Immature natural killer cell (primary cell): ENCODE measurements at regions not wholly inside any gene's neighbourhood (a gene's known extent, or its start where the extent isn't known, plus 50 kb on each side); places are given as distances from the start of the nearest gene placed in this dataset.

Experiments
- DNase-seq, 3 donors: peaks; one replicate each; pipeline ENCODE4 v3.0.0; 2022; ENCODE audit warnings: mixed read lengths in 1 of 3
- H3K27ac Mint-ChIP-seq, 6 donors: one replicate each; pipeline ENCODE4 v1.8.0; 2020; ENCODE audit warnings: mixed read lengths in 6 of 6, mild to moderate bottlenecking in 5 of 6, inconsistent platforms in 4 of 6, moderate library complexity in 3 of 6
- H3K27me3 Mint-ChIP-seq, 3 donors: one replicate each; pipeline ENCODE4 v1.8.0; 2020 to 2021; ENCODE audit warnings: low read depth in 3 of 3, mild to moderate bottlenecking in 3 of 3, mixed read lengths in 3 of 3, moderate library complexity in 3 of 3, inconsistent platforms in 1 of 3
- H3K36me3 Mint-ChIP-seq, 3 donors: one replicate each; pipeline ENCODE4 v1.8.0; 2020; ENCODE audit warnings: mixed read lengths in 3 of 3, inconsistent platforms in 2 of 3, mild to moderate bottlenecking in 2 of 3
- H3K4me1 Mint-ChIP-seq, 2 donors: one replicate each; pipeline ENCODE4 v1.8.0; 2020; ENCODE audit warnings: inconsistent platforms in 2 of 2, mild to moderate bottlenecking in 2 of 2, mixed read lengths in 2 of 2, moderate library complexity in 1 of 2
- H3K4me3 Mint-ChIP-seq, 5 donors: one replicate each; pipeline ENCODE4 v1.8.0; 2020; ENCODE audit warnings: mild to moderate bottlenecking in 5 of 5, mixed read lengths in 5 of 5, inconsistent platforms in 3 of 5, moderate library complexity in 3 of 5
- H3K9me3 Mint-ChIP-seq, 6 donors: one replicate each; pipeline ENCODE4 v1.8.0; 2020; ENCODE audit warnings: mild to moderate bottlenecking in 6 of 6, mixed read lengths in 6 of 6, inconsistent platforms in 4 of 6, moderate library complexity in 3 of 6

GRCh38 chr5:2185646-2186471 is 303.1 kb upstream of the IRX4 start:
- no peaks in the 10 kb centered on the region for H3K36me3 Mint-ChIP-seq
- H3K4me3 Mint-ChIP-seq: no peak overlapping the region
- no peak for DNase-seq
- no peak overlapping the region for H3K27ac Mint-ChIP-seq
- no peaks in the 10 kb centered on the region for H3K4me1 Mint-ChIP-seq
- H3K9me3 Mint-ChIP-seq: no peaks in the 10 kb centered on the region
- peaks cover 0 to 4% (median 2%) of the 10 kb centered on the region in 3 donors for H3K27me3 Mint-ChIP-seq

- Mint-ChIP-seq H3K9me3 (no peaks in the 10 kb centered on the region), H3K36me3 (no peaks in the 10 kb centered on the region), H3K4me1 (no peaks in the 10 kb centered on the region), H3K4me3 (no peak overlapping the region), H3K27me3 (peaks cover 0 to 4% (median 2%) of the 10 kb centered on the region in 3 donors), H3K27ac (no peak overlapping the region)
- no peak for DNase-seq
Observed at GRCh38 chr5:2184563-2185540, 302.1 kb upstream of the IRX4 start.

GRCh38 chr5:2184026-2184366 is 301.3 kb upstream of the IRX4 start:
- H3K27ac Mint-ChIP-seq: no peak overlapping the region
- H3K36me3 Mint-ChIP-seq: no peaks in the 10 kb centered on the region
- no peaks in the 10 kb centered on the region for H3K4me1 Mint-ChIP-seq
- H3K27me3 Mint-ChIP-seq: peaks cover under 1 to 4% (median 2%) of the 10 kb centered on the region in 3 donors
- no peak for DNase-seq
- H3K9me3 Mint-ChIP-seq: no peaks in the 10 kb centered on the region
- H3K4me3 Mint-ChIP-seq: no peak overlapping the region

GRCh38 chr5:2183154-2184025 is 300.7 kb upstream of the IRX4 start:
- Mint-ChIP-seq H3K36me3 (no peaks in the 10 kb centered on the region), H3K4me1 (no peaks in the 10 kb centered on the region), H3K27ac (no peak overlapping the region), H3K27me3 (peaks cover 1 to 3% (median 2%) of the 10 kb centered on the region in 3 donors), H3K9me3 (no peaks in the 10 kb centered on the region), H3K4me3 (no peak overlapping the region)
- DNase-seq: no peak

GRCh38 chr5:2182020-2182419 is 299.3 kb upstream of the IRX4 start:
- Mint-ChIP-seq H3K36me3 (no peaks in the 10 kb centered on the region), H3K4me3 (no peak overlapping the region), H3K27me3 (peaks cover 2 to 4% (median 2%) of the 10 kb centered on the region in 3 donors), H3K4me1 (no peaks in the 10 kb centered on the region), H3K9me3 (no peaks in the 10 kb centered on the region), H3K27ac (no peak overlapping the region)
- DNase-seq: no peak

- Mint-ChIP-seq H3K27ac (no peak overlapping the region), H3K36me3 (no peaks in the 10 kb centered on the region), H3K4me3 (no peak overlapping the region), H3K27me3 (peaks cover 2 to 4% (median 2%) of the 10 kb centered on the region in 3 donors), H3K9me3 (no peaks in the 10 kb centered on the region), H3K4me1 (no peaks in the 10 kb centered on the region)
- no peak for DNase-seq
Observed at GRCh38 chr5:2181557-2181956, 298.8 kb upstream of the IRX4 start.

GRCh38 chr5:2181149-2181548 is 298.4 kb upstream of the IRX4 start:
- no peak overlapping the region for H3K27ac Mint-ChIP-seq
- no peaks in the 10 kb centered on the region for H3K4me1 Mint-ChIP-seq
- H3K36me3 Mint-ChIP-seq: no peaks in the 10 kb centered on the region
- no peak overlapping the region for H3K4me3 Mint-ChIP-seq
- DNase-seq: no peak
- H3K9me3 Mint-ChIP-seq: no peaks in the 10 kb centered on the region
- peaks cover 2 to 4% (median 2%) of the 10 kb centered on the region in 3 donors for H3K27me3 Mint-ChIP-seq

GRCh38 chr5:2180456-2180855 is 297.7 kb upstream of the IRX4 start:
- Mint-ChIP-seq H3K4me1 (no peaks in the 10 kb centered on the region), H3K36me3 (no peaks in the 10 kb centered on the region), H3K27ac (no peak overlapping the region), H3K27me3 (peaks cover 2 to 5% (median 2%) of the 10 kb centered on the region in 3 donors), H3K4me3 (no peak overlapping the region), H3K9me3 (no peaks in the 10 kb centered on the region)
- DNase-seq: no peak

- no peak overlapping the region for H3K4me3 Mint-ChIP-seq
- no peaks in the 10 kb centered on the region for H3K36me3 Mint-ChIP-seq
- no peaks in the 10 kb centered on the region for H3K9me3 Mint-ChIP-seq
- peaks cover 2 to 6% (median 2%) of the 10 kb centered on the region in 3 donors for H3K27me3 Mint-ChIP-seq
- DNase-seq: no peak
- no peaks in the 10 kb centered on the region for H3K4me1 Mint-ChIP-seq
- H3K27ac Mint-ChIP-seq: no peak overlapping the region
Observed at GRCh38 chr5:2179861-2180260, 297.1 kb upstream of the IRX4 start.

- no peak overlapping the region for H3K4me3 Mint-ChIP-seq
- peaks cover 2 to 6% (median 2%) of the 10 kb centered on the region in 3 donors for H3K27me3 Mint-ChIP-seq
- H3K27ac Mint-ChIP-seq: no peak overlapping the region
- no peaks in the 10 kb centered on the region for H3K4me1 Mint-ChIP-seq
- no peak for DNase-seq
- no peaks in the 10 kb centered on the region for H3K9me3 Mint-ChIP-seq
- H3K36me3 Mint-ChIP-seq: no peaks in the 10 kb centered on the region
Observed at GRCh38 chr5:2178528-2178927, 295.8 kb upstream of the IRX4 start.

GRCh38 chr5:2178071-2178477 is 295.3 kb upstream of the IRX4 start:
- H3K4me1 Mint-ChIP-seq: no peaks in the 10 kb centered on the region
- DNase-seq: no peak
- peaks cover 0 to 6% (median 2%) of the 10 kb centered on the region in 3 donors for H3K27me3 Mint-ChIP-seq
- no peak overlapping the region for H3K4me3 Mint-ChIP-seq
- no peak overlapping the region for H3K27ac Mint-ChIP-seq
- no peaks in the 10 kb centered on the region for H3K9me3 Mint-ChIP-seq
- no peaks in the 10 kb centered on the region for H3K36me3 Mint-ChIP-seq

- H3K4me3 Mint-ChIP-seq: no peak overlapping the region
- no peaks in the 10 kb centered on the region for H3K4me1 Mint-ChIP-seq
- no peaks in the 10 kb centered on the region for H3K36me3 Mint-ChIP-seq
- DNase-seq: no peak
- H3K9me3 Mint-ChIP-seq: no peaks in the 10 kb centered on the region
- H3K27me3 Mint-ChIP-seq: peaks cover 0 to 6% (median 1%) of the 10 kb centered on the region in 3 donors
- no peak overlapping the region for H3K27ac Mint-ChIP-seq
Observed at GRCh38 chr5:2177244-2177643, 294.5 kb upstream of the IRX4 start.

- Mint-ChIP-seq H3K9me3 (no peaks in the 10 kb centered on the region), H3K4me1 (no peaks in the 10 kb centered on the region), H3K27me3 (peaks cover 0 to 6% (median 3%) of the 10 kb centered on the region in 3 donors), H3K27ac (no peak overlapping the region), H3K4me3 (no peak overlapping the region), H3K36me3 (no peaks in the 10 kb centered on the region)
- DNase-seq: no peak
Observed at GRCh38 chr5:2176581-2176980, 293.9 kb upstream of the IRX4 start.
